Stimulated activated naive B cell treated with anti-CD40 and anti-IgM and Interleukin-4, amounts not matched to agents 10 μg/mL and 1 μg/mL and 100 μg/mL, for 72 hours (primary cell): ENCODE measurements at regions not wholly inside any gene's neighbourhood (a gene's known extent, or its start where the extent isn't known, plus 50 kb on each side); places are given as distances from the start of the nearest gene placed in this dataset.
"Not testable (repeated sequence)": the region's sequence is repeated elsewhere in the genome, so short reads cannot be mapped to it uniquely, and the experiment has no call there.

Experiments
- ATAC-seq, 2 donors: fragments of 150-1000 bp; cut with Tn5 transposase; replicated peaks; 2 replicates each; pipeline ENCODE4 v1.10.0; 2021; ENCODE audit warnings: moderate library complexity in 1 of 2
- DNase-seq: peaks from one replicate; pipeline ENCODE4 v3.0.0; 2021
- H3K27ac Mint-ChIP-seq: one replicate; pipeline ENCODE4 v1.8.0; 2022; ENCODE audit warnings: mild to moderate bottlenecking, mixed read lengths
- H3K27me3 Mint-ChIP-seq, 2 donors: one replicate each; pipeline ENCODE4 v1.8.0; 2022; ENCODE audit warnings: mixed read lengths in 2 of 2
- H3K36me3 Mint-ChIP-seq, 2 donors: one replicate each; pipeline ENCODE4 v1.8.0; 2022; ENCODE audit warnings: mixed read lengths in 2 of 2, mild to moderate bottlenecking in 1 of 2
- H3K4me1 Mint-ChIP-seq, 2 donors: one replicate each; pipeline ENCODE4 v1.8.0; 2022; ENCODE audit warnings: mixed read lengths in 2 of 2, mild to moderate bottlenecking in 1 of 2
- H3K4me3 Mint-ChIP-seq, 2 donors: one replicate each; pipeline ENCODE4 v1.8.0; 2022; ENCODE audit warnings: mild to moderate bottlenecking in 2 of 2, mixed read lengths in 2 of 2, moderate library complexity in 1 of 2
- H3K9me3 Mint-ChIP-seq, 2 donors: one replicate each; pipeline ENCODE4 v1.8.0; 2022; ENCODE audit warnings: mixed read lengths in 2 of 2, mild to moderate bottlenecking in 1 of 2

GRCh38 chr14:43135877-43136411, 1371.1 kb downstream of the FSCB start:
- ATAC-seq (no peak), DNase-seq (no peak)
- Mint-ChIP-seq H3K9me3 (no peaks in the 10 kb centered on the region), H3K36me3 (no peaks in the 10 kb centered on the region), H3K4me1 (no peaks in the 10 kb centered on the region), H3K27ac (no peak overlapping the region), H3K4me3 (no peak overlapping the region), H3K27me3 (no peaks in the 10 kb centered on the region)

GRCh38 chr14:43132441-43132840, 1374.6 kb downstream of the FSCB start:
- Mint-ChIP-seq H3K9me3 (peaks cover 0 to 2% of the 10 kb centered on the region in 2 donors), H3K36me3 (no peaks in the 10 kb centered on the region), H3K27ac (no peak overlapping the region), H3K4me3 (no peak overlapping the region), H3K27me3 (no peaks in the 10 kb centered on the region), H3K4me1 (no peaks in the 10 kb centered on the region)
- no peak for ATAC-seq
- DNase-seq = no peak

- H3K36me3 Mint-ChIP-seq, DNase-seq, ATAC-seq, H3K27me3 Mint-ChIP-seq, H3K9me3 Mint-ChIP-seq, H3K4me1 Mint-ChIP-seq, H3K4me3 Mint-ChIP-seq, H3K27ac Mint-ChIP-seq: not testable (repeated sequence)
Measured at GRCh38 chr14:43128429-43128828, 1378.7 kb downstream of the FSCB start.

GRCh38 chr14:43127874-43128273, 1379.2 kb downstream of the FSCB start:
- H3K4me3 Mint-ChIP-seq, H3K4me1 Mint-ChIP-seq, DNase-seq, H3K36me3 Mint-ChIP-seq, ATAC-seq, H3K27me3 Mint-ChIP-seq, H3K9me3 Mint-ChIP-seq, H3K27ac Mint-ChIP-seq: not testable (repeated sequence)

DNA sequence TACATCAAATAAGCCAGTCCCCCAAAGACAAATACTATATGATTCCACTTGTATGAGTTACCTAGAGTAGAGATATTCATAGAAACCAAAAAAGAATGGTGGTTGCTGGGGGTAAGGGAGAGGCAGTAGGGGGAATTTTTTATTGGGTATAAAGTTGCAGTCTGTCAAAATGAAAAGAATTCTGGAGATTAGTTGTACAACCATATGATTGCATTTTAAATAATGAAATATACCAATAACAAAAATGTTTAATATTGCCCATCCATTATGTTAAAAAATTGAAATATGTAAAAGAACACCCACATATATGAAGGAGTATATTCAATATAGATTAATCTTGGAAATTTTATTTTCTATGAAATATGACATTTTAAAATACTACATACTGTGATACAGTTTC, 1383.5 kb downstream of the FSCB start:
- Mint-ChIP-seq H3K4me3 (no peak overlapping the region), H3K27me3 (no peaks in the 10 kb centered on the region), H3K4me1 (no peaks in the 10 kb centered on the region), H3K36me3 (no peaks in the 10 kb centered on the region), H3K27ac (no peak overlapping the region), H3K9me3 (peaks cover 9 to 11% of the 10 kb centered on the region in 2 donors)
- ATAC-seq (no peak), DNase-seq (no peak)

GRCh38 chr14:43119672-43120071, 1387.4 kb downstream of the FSCB start:
- Mint-ChIP-seq H3K4me1 (no peaks in the 10 kb centered on the region), H3K27me3 (no peaks in the 10 kb centered on the region), H3K36me3 (no peaks in the 10 kb centered on the region), H3K27ac (no peak overlapping the region), H3K9me3 (peaks cover 8 to 11% of the 10 kb centered on the region in 2 donors), H3K4me3 (no peak overlapping the region)
- ATAC-seq (no peak), DNase-seq (no peak)

DNA sequence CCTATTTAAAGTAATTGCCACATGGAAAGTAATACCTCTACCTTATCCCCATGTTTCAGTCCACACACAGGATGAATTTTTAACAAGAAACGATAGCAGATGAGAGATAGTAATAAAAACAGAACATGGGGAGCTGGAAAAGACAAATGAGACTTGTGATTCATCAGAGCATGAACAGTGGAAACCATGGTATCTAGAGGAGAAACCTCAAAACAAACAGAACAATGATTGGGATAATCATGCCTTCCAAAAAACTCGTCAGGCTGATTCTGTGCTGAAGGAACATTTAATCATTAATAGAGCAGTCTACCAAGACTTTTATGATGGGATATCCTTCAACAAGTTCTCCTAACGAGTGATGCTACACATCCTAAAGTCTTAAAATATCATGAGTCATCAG, 1390.7 kb downstream of the FSCB start:
- no peak overlapping the region for H3K4me3 Mint-ChIP-seq
- no peaks in the 10 kb centered on the region for H3K36me3 Mint-ChIP-seq
- no peak overlapping the region for H3K27ac Mint-ChIP-seq
- no peak for DNase-seq
- no peaks in the 10 kb centered on the region for H3K4me1 Mint-ChIP-seq
- no peak for ATAC-seq
- H3K27me3 Mint-ChIP-seq = no peaks in the 10 kb centered on the region
- peaks cover 7 to 11% of the 10 kb centered on the region in 2 donors for H3K9me3 Mint-ChIP-seq

DNA sequence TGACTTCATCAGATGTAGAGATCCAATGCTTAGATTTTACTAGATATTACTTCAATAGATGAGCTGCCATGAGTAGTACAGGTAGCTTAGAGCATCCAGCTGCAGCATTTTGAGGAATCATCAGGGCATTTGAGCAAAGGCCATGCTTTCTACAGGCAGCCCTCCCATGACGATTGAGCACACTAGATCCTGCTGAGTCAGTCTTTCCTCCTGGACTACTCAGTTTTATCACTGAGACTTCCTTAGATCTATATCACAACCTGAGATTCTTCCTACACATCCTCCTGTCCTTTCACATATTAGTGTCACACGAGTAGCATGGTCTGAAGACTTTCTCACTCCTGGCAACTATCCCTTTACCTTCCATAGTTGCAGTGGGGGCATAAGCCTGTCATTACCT, 1401.8 kb downstream of the FSCB start:
- no peak overlapping the region for H3K27ac Mint-ChIP-seq
- DNase-seq (no peak), ATAC-seq (no peak)
- H3K4me3 Mint-ChIP-seq = no peak overlapping the region
- no peaks in the 10 kb centered on the region for H3K27me3 Mint-ChIP-seq
- H3K9me3 Mint-ChIP-seq = peaks cover 0 to 2% of the 10 kb centered on the region in 2 donors
- no peaks in the 10 kb centered on the region for H3K36me3 Mint-ChIP-seq
- H3K4me1 Mint-ChIP-seq = no peaks in the 10 kb centered on the region

- Mint-ChIP-seq H3K9me3 (peaks cover 0 to 1% of the 10 kb centered on the region in 2 donors), H3K36me3 (no peaks in the 10 kb centered on the region), H3K27me3 (no peaks in the 10 kb centered on the region), H3K27ac (no peak overlapping the region), H3K4me3 (no peak overlapping the region), H3K4me1 (no peaks in the 10 kb centered on the region)
- ATAC-seq (no peak), DNase-seq (no peak)
Measured at GRCh38 chr14:43090380-43090779, 1416.7 kb downstream of the FSCB start.

GRCh38 chr14:43087666-43088065, 1419.4 kb downstream of the FSCB start:
- H3K4me3 Mint-ChIP-seq = no peak overlapping the region
- no peaks in the 10 kb centered on the region for H3K4me1 Mint-ChIP-seq
- H3K36me3 Mint-ChIP-seq = no peaks in the 10 kb centered on the region
- H3K27ac Mint-ChIP-seq = no peak overlapping the region
- ATAC-seq (no peak), DNase-seq (no peak)
- H3K27me3 Mint-ChIP-seq = no peaks in the 10 kb centered on the region
- H3K9me3 Mint-ChIP-seq = peaks cover 0 to 5% of the 10 kb centered on the region in 2 donors

GRCh38 chr14:43085819-43086218, 1421.3 kb downstream of the FSCB start:
- Mint-ChIP-seq H3K36me3 (no peaks in the 10 kb centered on the region), H3K9me3 (peaks cover 0 to 5% of the 10 kb centered on the region in 2 donors), H3K4me3 (no peak overlapping the region), H3K4me1 (no peaks in the 10 kb centered on the region), H3K27ac (no peak overlapping the region), H3K27me3 (no peaks in the 10 kb centered on the region)
- ATAC-seq (no peak), DNase-seq (no peak)

- not testable (repeated sequence) for H3K4me3 Mint-ChIP-seq, H3K27ac Mint-ChIP-seq, H3K27me3 Mint-ChIP-seq, H3K9me3 Mint-ChIP-seq, H3K4me1 Mint-ChIP-seq, H3K36me3 Mint-ChIP-seq, ATAC-seq, DNase-seq
Measured at GRCh38 chr14:43067372-43067771, 1439.7 kb downstream of the FSCB start.

GRCh38 chr14:43056106-43056505, 1449.4 kb downstream of the LRFN5 start:
- no peaks in the 10 kb centered on the region for H3K4me1 Mint-ChIP-seq
- H3K27me3 Mint-ChIP-seq = no peaks in the 10 kb centered on the region
- no peak for DNase-seq
- no peak for ATAC-seq
- no peak overlapping the region for H3K4me3 Mint-ChIP-seq
- no peaks in the 10 kb centered on the region for H3K36me3 Mint-ChIP-seq
- H3K9me3 Mint-ChIP-seq = peaks cover 2 to 4% of the 10 kb centered on the region in 2 donors
- no peak overlapping the region for H3K27ac Mint-ChIP-seq

DNA sequence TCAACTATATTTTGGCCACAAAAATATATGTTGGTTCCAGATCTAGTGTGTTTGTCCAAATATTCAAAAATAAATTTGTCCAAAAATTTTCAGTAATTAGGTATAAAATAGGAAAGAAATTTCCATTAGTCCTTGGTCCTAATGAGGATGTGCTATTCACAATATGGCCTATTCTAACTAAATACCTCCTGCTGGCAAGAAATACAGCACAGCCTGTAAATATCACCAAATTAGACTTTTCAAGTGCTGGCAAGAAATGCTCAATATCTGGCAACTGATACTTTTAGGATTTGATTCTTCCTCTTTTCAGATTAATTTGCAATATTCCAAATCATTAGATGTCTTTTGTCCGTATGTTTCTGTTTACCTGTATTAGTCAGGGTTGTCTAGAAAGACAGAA, 1446.2 kb downstream of the LRFN5 start:
- peaks cover 0 to 4% of the 10 kb centered on the region in 2 donors for H3K9me3 Mint-ChIP-seq
- DNase-seq (no peak), ATAC-seq (no peak)
- H3K27me3 Mint-ChIP-seq = no peaks in the 10 kb centered on the region
- H3K27ac Mint-ChIP-seq = no peak overlapping the region
- H3K4me3 Mint-ChIP-seq = no peak overlapping the region
- no peaks in the 10 kb centered on the region for H3K36me3 Mint-ChIP-seq
- no peaks in the 10 kb centered on the region for H3K4me1 Mint-ChIP-seq

GRCh38 chr14:43043850-43044249, 1437.2 kb downstream of the LRFN5 start:
- ATAC-seq = no peak
- DNase-seq = no peak
- Mint-ChIP-seq H3K9me3 (no peaks in the 10 kb centered on the region), H3K4me3 (no peak overlapping the region), H3K27me3 (no peaks in the 10 kb centered on the region), H3K36me3 (no peaks in the 10 kb centered on the region), H3K4me1 (no peaks in the 10 kb centered on the region), H3K27ac (no peak overlapping the region)

DNA sequence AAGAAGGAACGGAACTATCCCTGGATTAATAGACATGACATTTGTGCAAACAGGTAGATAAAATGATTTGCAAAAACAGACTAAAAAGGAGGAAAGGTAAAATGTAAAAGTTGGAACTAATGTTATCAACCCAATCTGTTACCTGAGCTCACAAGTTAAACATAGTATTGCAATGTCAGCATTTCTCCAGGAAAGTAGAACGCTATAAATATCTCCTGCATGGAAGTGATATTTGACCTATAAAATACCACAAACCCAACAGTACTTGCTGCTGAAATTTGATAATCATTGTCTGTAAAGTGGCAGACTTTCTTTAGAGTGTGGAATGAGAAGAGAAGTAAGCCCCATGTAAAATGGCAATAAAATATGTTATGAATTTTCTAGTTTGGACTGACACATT, 1435.7 kb downstream of the LRFN5 start:
- H3K4me1 Mint-ChIP-seq = no peaks in the 10 kb centered on the region
- H3K27ac Mint-ChIP-seq = no peak overlapping the region
- ATAC-seq (no peak), DNase-seq (no peak)
- H3K4me3 Mint-ChIP-seq = no peak overlapping the region
- H3K27me3 Mint-ChIP-seq = no peaks in the 10 kb centered on the region
- H3K9me3 Mint-ChIP-seq = no peaks in the 10 kb centered on the region
- H3K36me3 Mint-ChIP-seq = no peaks in the 10 kb centered on the region
